GM21723 (cell line): ENCODE measurements at regions not wholly inside any gene's neighbourhood (a gene's known extent, or its start where the extent isn't known, plus 50 kb on each side); places are given as distances from the start of the nearest gene placed in this dataset.
"Not testable (repeated sequence)": the region's sequence is repeated elsewhere in the genome, so short reads cannot be mapped to it uniquely, and the experiment has no call there.

Experiments used
- ATAC-seq: cut with Tn5 transposase; IDR thresholded peaks from one replicate; pipeline ENCODE4 v1.9.1; 2021; ENCODE audit warnings: mild to moderate bottlenecking, moderate library complexity; ENCODE audit not compliant: unreplicated experiment

GRCh38 chr14:55843718-55844403 is 263.9 kb downstream of the KTN1 start:
- no peak for ATAC-seq

DNA sequence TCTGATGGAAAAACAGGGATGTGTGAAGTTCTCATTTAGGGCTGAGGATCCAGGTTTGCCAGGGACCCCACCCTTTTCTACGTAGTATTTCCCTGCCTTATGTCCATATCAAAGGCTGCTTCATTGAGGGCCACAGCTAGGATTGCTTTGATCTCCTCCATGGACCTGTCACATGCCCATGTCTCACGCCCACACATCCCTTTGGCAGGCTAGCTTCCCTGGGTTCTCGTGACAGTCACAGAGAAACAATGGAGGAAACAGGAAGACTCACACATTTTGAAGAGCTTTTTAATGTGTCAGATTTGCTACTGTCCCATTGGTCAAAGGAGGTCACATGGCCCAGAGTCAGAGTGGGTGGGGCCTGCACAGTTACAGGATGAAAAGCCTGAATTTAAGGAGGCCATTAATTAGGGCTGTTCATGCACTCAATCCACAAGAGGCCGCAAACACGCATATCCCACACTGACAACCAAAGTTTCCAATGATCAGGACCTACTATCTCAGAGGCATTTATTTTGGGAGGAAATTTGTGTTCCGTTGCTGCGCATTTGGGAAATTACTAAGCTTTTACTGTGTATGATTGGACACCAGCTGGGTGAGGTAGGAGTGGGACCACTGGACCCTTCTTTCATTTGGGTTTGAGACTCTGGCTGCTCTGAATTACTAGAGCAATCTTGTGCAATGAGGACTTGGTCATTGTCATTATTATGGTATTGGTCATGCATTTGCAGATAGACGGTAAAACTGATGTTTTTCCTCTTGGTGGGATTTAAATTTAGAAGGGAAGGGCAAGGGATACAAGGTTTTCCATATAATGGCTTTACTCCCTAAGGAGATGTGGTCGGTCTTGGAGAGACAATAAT is 266.2 kb downstream of the KTN1 start:
- no peak for ATAC-seq

- ATAC-seq: no peak
These were observed 266.9 kb downstream of the KTN1 start for GRCh38 chr14:55846826-55847446.

- ATAC-seq: no peak
These were observed 267.8 kb downstream of the KTN1 start for GRCh38 chr14:55847766-55848165.

- no peak for ATAC-seq
These were observed 269.0 kb downstream of the KTN1 start for GRCh38 chr14:55848964-55849363.

DNA sequence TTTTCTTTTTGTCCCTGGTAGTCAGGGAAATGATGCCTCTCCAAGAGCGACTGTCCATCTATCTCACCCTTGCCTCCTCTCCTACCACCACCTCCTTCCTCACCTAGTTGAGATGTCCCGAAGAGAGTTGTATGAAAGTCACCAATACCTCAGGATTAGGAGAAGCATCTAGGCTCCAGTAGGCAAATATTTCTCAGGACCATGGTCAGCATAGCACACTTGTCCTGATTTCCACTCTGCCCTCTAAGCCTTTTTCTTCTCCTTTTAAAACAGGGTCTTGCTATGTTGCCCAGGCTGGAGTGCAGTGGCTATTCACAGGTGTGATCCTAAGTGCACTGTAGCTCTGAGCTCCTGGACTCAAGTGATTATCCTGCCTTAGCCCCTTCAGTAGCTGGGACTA is 268.4 kb upstream of the PELI2 start:
- no peak for ATAC-seq

DNA sequence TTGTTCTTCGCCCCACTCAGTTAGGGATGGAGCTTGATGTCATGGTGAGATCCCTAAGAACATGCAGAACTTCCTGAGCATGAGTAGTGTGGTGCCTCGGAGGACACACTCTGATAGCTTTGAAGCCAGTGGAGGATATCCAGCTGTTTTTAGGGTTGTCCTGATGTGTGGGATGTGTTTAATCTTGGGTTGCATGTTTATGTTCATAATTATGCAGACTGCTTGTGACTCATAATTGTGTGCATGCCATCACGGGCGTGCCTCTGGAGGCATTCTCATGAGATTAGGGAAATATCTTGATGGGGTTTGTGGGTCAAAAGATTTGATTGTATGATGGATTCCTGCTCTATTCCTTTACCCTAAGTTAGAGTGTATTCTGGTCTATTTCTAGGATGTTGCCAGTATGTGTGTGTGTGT is 267.4 kb upstream of the PELI2 start:
- ATAC-seq: no peak

- no peak for ATAC-seq
These were observed 266.9 kb upstream of the PELI2 start for GRCh38 chr14:55851301-55851700.

DNA sequence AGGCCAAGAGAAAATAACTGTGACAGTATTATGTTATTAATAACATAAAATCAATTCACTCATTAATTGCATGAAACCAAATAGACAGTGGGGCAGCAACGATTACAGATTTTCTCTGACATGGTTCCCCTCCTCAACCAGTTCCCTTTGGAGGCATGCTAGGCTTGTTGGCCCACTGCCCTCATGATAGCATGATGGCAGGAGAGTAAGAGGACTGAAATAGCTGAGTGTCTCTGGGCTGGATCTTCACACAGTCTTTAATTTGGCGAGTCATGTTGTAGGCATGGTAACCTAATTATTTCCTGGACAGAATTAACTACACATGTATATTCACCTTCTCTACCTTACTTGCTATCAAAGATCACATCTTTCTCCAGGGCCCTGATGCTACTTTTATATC is 266.2 kb upstream of the PELI2 start:
- no peak for ATAC-seq

DNA sequence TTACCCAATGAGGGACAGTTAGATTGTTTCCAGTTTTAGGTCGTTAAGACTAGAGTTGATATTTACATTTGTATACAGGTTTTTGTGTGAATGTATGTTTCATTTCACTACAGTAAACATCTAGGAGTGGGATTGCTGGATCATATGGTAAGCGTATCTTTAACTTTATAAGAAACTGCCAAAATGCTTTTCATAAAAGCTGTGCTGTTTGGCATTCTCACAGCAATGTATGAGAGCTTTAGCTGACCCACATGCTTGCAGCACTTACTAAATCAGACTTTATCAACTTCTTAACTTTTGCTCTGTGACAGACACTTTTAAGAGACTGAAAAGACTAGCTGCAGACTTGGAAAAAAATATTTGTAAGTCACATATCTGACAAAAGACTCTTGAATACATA is 262.5 kb upstream of the PELI2 start:
- no peak for ATAC-seq

DNA sequence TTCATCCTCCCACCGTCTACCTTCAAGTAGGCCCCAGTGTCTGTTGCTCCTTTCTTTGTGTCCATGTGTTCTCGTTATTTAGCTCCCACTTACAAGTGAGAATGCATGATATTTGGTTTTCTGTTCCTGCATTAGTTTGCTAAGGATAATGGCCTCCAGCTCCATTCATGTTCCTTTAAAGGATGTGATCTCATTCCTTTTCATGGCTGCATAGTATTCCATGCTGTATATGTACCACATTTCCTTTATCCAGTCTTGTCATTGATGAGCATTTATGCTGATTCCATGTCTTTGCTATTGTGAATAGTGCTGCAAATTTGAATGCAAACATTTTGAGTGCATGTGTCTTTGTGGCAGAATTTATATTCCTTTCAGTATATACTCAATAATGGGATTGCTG is 259.6 kb upstream of the PELI2 start:
- ATAC-seq: no peak

GRCh38 chr14:55861561-55861960 is 256.6 kb upstream of the PELI2 start:
- ATAC-seq: not testable (repeated sequence)

GRCh38 chr14:55864890-55865655 is 253.1 kb upstream of the PELI2 start:
- ATAC-seq: no peak

DNA sequence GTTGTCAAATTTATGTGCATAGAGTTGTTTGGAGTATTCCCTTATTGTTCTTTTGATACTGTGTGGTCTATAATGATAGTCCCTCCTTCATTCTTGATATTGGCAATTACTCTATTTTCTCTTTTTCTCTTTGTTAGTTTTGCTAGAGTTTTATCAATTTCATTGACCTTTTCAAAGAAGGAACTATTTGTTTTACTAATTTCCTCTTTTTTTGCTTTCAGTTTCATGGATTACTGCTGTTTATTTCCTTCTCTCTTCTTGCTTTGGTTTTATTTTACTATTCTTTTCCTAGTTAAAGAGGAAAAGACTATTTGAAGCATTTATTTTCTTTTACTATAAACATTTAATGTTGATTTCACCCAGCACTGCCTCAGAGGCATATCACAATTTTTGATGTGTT is 250.9 kb upstream of the PELI2 start:
- ATAC-seq: no peak

DNA sequence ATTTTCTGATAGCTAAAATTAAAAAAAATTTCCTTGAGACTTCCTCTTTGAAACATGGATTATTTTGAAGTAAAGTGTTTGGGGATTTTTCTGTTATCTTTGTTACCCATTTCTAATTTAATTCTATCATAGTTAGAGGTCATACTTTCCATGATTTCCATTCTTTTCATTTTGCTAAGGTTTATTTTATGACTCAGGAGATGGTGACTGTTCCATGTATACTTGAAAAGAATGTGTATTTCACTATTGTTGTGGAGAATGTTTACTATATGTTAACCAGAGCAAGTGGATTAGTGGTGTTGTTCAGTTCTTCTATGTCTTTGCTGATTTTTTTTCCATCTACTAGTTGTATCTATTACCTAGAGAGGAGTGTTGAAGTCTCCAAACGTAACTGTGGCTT is 250.5 kb upstream of the PELI2 start:
- no peak for ATAC-seq

DNA sequence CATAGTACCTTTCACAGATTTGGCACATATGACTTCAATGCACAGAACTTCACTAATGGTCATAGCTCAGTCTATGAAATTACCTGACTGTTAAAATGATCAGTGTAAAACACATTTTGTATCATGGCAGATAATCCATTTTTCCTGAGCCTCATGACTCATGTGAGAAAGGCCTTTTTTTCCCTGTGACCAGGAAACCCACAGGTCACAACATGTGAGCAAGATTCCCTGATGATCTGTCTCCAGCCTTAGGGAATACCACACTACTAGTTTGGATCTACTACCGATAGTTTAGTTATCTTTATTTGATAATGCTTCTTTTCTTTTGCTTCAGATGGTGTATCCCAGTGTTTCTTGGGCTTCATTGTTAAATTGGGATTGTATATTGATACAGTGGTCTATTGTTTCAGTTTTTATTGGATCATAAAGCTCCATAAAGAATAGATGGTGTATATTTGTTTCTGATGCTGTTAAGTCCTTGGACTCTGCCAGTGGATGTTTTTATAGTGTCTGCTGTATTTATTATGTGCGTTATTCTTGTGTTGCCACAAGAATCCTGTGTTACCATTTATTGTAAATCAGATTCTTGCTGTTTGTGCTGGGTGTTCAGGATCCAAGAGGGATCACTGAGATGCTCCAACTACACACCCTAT is 248.7 kb upstream of the PELI2 start:
- no peak for ATAC-seq

- no peak for ATAC-seq
These were observed 245.0 kb upstream of the PELI2 start for GRCh38 chr14:55873169-55873568.

GRCh38 chr14:55874785-55875184 is 243.4 kb upstream of the PELI2 start:
- ATAC-seq: no peak

DNA sequence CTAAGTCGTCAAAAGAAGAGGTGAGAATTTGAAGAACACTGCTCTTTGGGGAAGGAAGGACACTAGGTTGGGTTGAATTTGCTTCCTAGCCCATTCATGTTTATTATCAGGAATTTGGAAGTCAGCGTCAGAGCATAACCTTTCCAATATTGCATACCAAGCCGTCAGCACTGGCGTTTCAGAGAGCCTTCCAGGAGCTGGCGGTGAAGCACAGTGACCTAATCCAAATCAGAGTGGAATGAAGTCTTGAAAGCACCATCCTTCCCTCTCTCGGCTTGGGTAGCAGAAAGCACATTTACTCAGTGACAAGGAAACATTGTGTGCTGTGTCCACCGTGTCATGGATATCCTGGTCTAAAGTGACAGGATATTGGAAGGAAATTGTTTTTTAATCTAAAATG is 240.3 kb upstream of the PELI2 start:
- no peak for ATAC-seq

- no peak for ATAC-seq
These were observed 236.5 kb upstream of the PELI2 start for GRCh38 chr14:55881577-55882241.
